RWPE2 (cell line): ENCODE measurements at regions not wholly inside any gene's neighbourhood (a gene's known extent, or its start where the extent isn't known, plus 50 kb on each side); places are given as distances from the start of the nearest gene placed in this dataset.

Source experiments
- ATAC-seq: fragments of 200-7000 bp; cut with Tn5 transposase; 3 replicates; pipeline ENCODE4 v1.9.1; 2021; ENCODE audit warnings: low read depth
- DNase-seq: peaks from one replicate; pipeline ENCODE4 v3.0.0-alpha.2; 2020; ENCODE audit warnings: low spot score
- H3K27ac ChIP-seq: fragments of 450-650 bp; 2 replicates; pipeline ENCODE4 v1.5.1; 2017; ENCODE audit warnings: mild to moderate bottlenecking; ENCODE audit not compliant: poor library complexity, severe bottlenecking
- H3K27me3 ChIP-seq: fragments of 250-450 bp; sonication (Bioruptor Pico); 2 replicates; pipeline ENCODE4 v1.5.1; 2021; ENCODE audit warnings: mild to moderate bottlenecking, moderate library complexity; ENCODE audit not compliant: insufficient read depth, poor library complexity, severe bottlenecking
- H3K36me3 ChIP-seq: fragments of 250-450 bp; sonication (Bioruptor Pico); 2 replicates; pipeline ENCODE4 v1.5.1; 2020; ENCODE audit warnings: low read depth, mild to moderate bottlenecking, moderate library complexity
- H3K4me1 ChIP-seq: fragments of 250-450 bp; sonication (Bioruptor Pico); 2 replicates; pipeline ENCODE4 v1.5.1; 2021; ENCODE audit warnings: mild to moderate bottlenecking, moderate library complexity; ENCODE audit not compliant: insufficient read depth, poor library complexity, severe bottlenecking
- H3K4me3 ChIP-seq: fragments of 250-450 bp; sonication (Bioruptor Pico); 2 replicates; pipeline ENCODE4 v1.5.1; 2021; ENCODE audit warnings: mild to moderate bottlenecking, moderate library complexity; ENCODE audit not compliant: severe bottlenecking
- H3K9me3 ChIP-seq: fragments of 250-450 bp; sonication (Bioruptor Pico); 2 replicates; pipeline ENCODE4 v1.5.1; 2021; ENCODE audit warnings: mild to moderate bottlenecking, moderate library complexity; ENCODE audit not compliant: severe bottlenecking
- TF ChIP-seq, protein P1 (sequence below): fragments of 450-650 bp; IDR thresholded peaks from one replicate; pipeline ENCODE4 v1.5.1; 2017; ENCODE audit warnings: mild to moderate bottlenecking, moderate library complexity; ENCODE audit not compliant: poor library complexity, severe bottlenecking

DNA sequence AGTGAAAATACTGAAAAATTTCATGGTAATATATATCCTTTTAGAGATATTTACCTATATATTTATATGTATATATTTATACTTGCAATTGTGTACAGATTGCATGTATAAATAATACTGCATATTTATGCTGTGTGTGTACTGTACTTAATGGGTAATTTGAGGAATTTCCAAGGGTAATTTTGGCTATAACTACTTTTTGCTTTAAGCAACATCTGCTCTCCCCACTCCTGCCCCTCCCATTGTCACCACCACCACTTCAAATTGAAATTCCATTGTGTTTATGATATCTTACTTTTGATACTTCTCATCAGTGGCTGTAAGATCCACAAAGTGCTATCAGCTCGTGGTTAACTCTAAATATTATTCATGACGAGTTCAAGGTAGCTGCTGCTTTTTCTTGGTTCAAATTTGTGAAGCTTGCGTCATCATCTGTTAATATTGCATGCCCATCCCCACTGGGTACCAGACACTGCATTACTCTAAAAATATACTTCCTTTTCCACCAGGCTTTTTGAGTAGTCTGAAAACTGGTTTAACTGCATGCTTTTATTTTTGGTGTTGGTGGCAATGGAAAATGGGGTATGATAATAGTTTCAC lies 91.7 kb upstream of the MITF start:
- DNase-seq (no peak), ATAC-seq (no peak)

DNA sequence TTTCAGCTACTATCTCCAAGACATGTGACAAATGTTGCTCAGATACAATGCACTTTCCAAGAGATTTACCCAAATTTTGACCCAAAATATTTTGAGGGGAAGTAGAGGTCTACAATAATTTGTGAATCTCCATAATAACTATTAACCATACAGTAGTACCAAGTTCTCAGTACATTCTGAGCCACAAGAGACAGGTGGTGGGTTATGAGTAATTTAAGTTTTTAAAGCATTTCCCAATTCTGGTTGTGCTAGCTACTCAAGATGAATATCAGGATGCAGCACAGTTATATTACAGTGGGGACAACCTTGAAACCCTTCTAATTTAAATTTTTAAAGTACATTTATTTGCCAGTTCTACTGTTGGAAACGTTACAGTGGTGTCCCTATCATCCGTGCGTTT lies 92.2 kb upstream of the MITF start:
- Histone ChIP-seq H3K27me3 (no peaks in the 10 kb centered on the region), H3K27ac (no peak overlapping the region), H3K9me3 (no peaks in the 10 kb centered on the region), H3K36me3 (no peaks in the 10 kb centered on the region), H3K4me1 (peaks cover 19% of the 10 kb centered on the region), H3K4me3 (no peak overlapping the region)
- ATAC-seq (no peak), DNase-seq (no peak)
- TF ChIP-seq, protein P1, sequence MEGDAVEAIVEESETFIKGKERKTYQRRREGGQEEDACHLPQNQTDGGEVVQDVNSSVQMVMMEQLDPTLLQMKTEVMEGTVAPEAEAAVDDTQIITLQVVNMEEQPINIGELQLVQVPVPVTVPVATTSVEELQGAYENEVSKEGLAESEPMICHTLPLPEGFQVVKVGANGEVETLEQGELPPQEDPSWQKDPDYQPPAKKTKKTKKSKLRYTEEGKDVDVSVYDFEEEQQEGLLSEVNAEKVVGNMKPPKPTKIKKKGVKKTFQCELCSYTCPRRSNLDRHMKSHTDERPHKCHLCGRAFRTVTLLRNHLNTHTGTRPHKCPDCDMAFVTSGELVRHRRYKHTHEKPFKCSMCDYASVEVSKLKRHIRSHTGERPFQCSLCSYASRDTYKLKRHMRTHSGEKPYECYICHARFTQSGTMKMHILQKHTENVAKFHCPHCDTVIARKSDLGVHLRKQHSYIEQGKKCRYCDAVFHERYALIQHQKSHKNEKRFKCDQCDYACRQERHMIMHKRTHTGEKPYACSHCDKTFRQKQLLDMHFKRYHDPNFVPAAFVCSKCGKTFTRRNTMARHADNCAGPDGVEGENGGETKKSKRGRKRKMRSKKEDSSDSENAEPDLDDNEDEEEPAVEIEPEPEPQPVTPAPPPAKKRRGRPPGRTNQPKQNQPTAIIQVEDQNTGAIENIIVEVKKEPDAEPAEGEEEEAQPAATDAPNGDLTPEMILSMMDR, result no peak

More for the DNA sequence above, 91.7 kb upstream of the MITF start:
- no peaks in the 10 kb centered on the region for H3K36me3 ChIP-seq
- no peaks in the 10 kb centered on the region for H3K27me3 ChIP-seq
- H3K4me3 ChIP-seq, result no peak overlapping the region
- peaks cover 19% of the 10 kb centered on the region for H3K4me1 ChIP-seq
- no peaks in the 10 kb centered on the region for H3K9me3 ChIP-seq
- H3K27ac ChIP-seq, result no peak overlapping the region
- TF ChIP-seq, protein P1, result no peak

DNA sequence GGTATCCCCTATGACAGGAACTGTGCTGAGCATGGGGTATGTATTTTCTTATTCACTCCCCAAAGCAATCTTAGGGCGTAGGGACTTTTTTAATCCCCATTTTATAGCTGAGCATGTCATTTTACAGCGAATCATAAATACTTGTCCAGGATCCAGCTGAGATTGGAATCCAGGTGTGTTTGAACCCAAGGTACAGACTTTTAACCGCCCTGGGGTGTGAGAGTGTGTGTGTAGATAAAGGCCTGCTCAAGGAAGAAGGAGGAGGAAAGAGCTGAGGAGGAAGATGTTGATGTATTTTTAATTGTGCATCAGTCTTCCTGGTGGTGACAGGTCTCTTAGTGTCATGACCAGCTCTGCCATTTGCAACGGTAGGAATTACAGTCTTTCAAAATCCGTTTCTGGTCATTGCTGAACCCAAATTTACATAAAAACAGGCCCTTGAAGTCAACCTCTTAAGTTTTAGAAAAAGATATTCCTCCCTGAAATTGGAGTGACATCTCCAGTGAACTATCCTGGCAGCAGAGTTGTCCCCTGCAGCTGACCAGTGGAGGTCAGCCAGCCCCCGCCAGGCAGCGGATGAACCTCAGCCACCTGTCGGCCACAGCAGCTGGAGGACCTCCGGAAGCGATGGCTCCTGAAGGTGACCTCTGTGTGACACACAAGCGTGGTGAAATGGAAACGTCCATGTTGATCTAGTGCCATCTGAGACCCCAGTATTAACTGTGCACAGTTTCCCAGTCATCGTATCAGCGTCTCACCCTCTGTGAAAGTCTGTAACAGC lies 92.8 kb upstream of the MITF start:
- Histone ChIP-seq H3K9me3 (no peaks in the 10 kb centered on the region), H3K27ac (no peak overlapping the region), H3K4me1 (peaks cover 19% of the 10 kb centered on the region), H3K36me3 (no peaks in the 10 kb centered on the region), H3K4me3 (no peak overlapping the region), H3K27me3 (no peaks in the 10 kb centered on the region)
- TF ChIP-seq, protein P1, result no peak
- no peak for ATAC-seq
- DNase-seq, result no peak

DNA sequence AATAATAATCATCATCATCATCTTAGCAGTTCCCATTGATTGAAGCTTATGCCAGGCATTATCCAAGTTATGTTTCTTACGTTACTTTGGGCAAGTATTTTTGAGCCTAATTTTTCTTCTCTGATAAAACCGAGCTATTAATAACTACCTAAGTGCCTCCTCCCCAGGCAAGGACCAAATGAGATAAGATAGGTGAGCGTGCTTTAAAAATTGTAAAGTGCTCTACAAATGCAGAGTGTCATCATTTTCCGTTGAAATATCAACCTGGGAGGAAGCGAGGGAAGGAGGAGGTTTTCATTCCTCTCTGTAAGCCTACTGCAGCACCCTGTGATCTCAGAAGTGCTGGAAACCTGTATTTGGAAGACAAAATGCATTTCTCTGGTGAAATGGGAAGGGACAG lies 96.7 kb upstream of the MITF start:
- Histone ChIP-seq H3K27me3 (no peaks in the 10 kb centered on the region), H3K4me3 (no peak overlapping the region), H3K36me3 (no peaks in the 10 kb centered on the region), H3K4me1 (no peaks in the 10 kb centered on the region), H3K9me3 (no peaks in the 10 kb centered on the region), H3K27ac (no peak overlapping the region)
- ATAC-seq, result no peak
- no peak for DNase-seq
- TF ChIP-seq, protein P1, result no peak

DNA sequence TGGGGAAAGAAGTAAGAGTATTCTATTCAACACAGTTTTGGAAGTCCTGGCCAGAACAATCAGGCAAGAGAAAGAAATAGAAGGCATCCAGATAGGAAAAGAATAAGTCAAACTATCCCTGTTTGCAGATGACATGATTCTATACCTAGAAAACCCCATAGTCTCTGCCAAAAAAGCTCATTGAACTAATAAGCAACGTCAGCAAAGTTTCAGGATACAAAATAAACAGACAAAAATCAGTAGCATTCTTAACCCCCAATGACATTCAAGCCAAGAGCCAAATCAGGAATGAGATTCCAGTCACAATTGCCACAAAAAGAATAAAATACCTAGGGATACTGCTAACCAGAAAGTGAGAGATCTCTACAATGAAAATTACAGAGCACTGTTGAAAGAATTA lies 99.4 kb upstream of the MITF start:
- H3K9me3 ChIP-seq, result no peaks in the 10 kb centered on the region
- ATAC-seq, result no peak
- H3K27me3 ChIP-seq, result no peaks in the 10 kb centered on the region
- no peaks in the 10 kb centered on the region for H3K4me1 ChIP-seq
- TF ChIP-seq, protein P1, result no peak
- no peak for DNase-seq
- no peak overlapping the region for H3K4me3 ChIP-seq
- H3K36me3 ChIP-seq, result no peaks in the 10 kb centered on the region
- H3K27ac ChIP-seq, result no peak overlapping the region
